GM12878 (cell line): ENCODE measurements at regions not wholly inside any gene's neighbourhood (a gene's known extent, or its start where the extent isn't known, plus 50 kb on each side); places are given as distances from the start of the nearest gene placed in this dataset.
A peak's percentile ranks its signal among the peaks of the same experiment; 100 is the strongest.

Source experiments
- ATAC-seq: fragments of 200-7000 bp; cut with Tn5 transposase; 3 replicates; pipeline ENCODE4 v1.9.1; 2020; ENCODE audit warnings: mild to moderate bottlenecking, moderate library complexity
- BruUV-seq: library from RNA; stranded (reverse); fragments of 400-500 nt; replicated peaks from 2 replicates; lab custom pipeline; 2021; lab: Mats Ljungman, UMichigan
- CTCF ChIA-PET: fragments of 300-600 bp; sonication (Branson Sonifier 250); formaldehyde crosslinking; extraction: SDS; loops from one replicate; lab custom pipeline; 2021; ENCODE audit warnings: inconsistent platforms; lab: Yijun Ruan, JAX
- POLR2A ChIA-PET: fragments of 350-600 bp; formaldehyde crosslinking; extraction: SDS; loops from one replicate; lab custom pipeline; 2021; ENCODE audit warnings: inconsistent platforms; lab: Charles Lee
- RAD21 ChIA-PET: fragments of 300-600 bp; sonication (Branson Sonifier 250); formaldehyde crosslinking; loops from one replicate; lab custom pipeline; 2023; ENCODE audit warnings: antibody characterized with exemption; ENCODE audit not compliant: unreplicated experiment; lab: Charles Lee
- SMC1A ChIA-PET: fragments of 300-600 bp; sonication (Branson Sonifier 250); formaldehyde crosslinking; loops from one replicate; lab custom pipeline; 2023; ENCODE audit not compliant: unreplicated experiment, uncharacterized antibody; lab: Charles Lee
- DNase-seq: peaks from one replicate; pipeline ENCODE4 v3.0.0-alpha.2; 2011; ENCODE audit warnings: low read depth, low spot score
- FAIRE-seq: peaks from 3 replicates; lab custom pipeline; 2011; peaks lifted over from hg19 to GRCh38; lab: Jason Lieb, UNC
- H2AFZ ChIP-seq: 2 replicates; pipeline ENCODE4 v1.6.0; 2011; ENCODE audit warnings: low read depth, low read length, control low read depth; ENCODE audit not compliant: control insufficient read depth
- H3K27ac ChIP-seq: 2 replicates; pipeline ENCODE4 v1.5.1; 2011; ENCODE audit warnings: control low read depth; ENCODE audit not compliant: control insufficient read depth, insufficient read depth
- H3K27me3 ChIP-seq, 2 experiments: replicated peaks in 1 of 2; 2 replicates each; pipeline versions ENCODE4 v1.6.0 to v1.6.1; 2011; ENCODE audit warnings: low read length in 1 of 2; ENCODE audit not compliant: control insufficient read depth in 2 of 2, insufficient read depth in 2 of 2
- H3K36me3 ChIP-seq, 2 experiments: 2 replicates each; pipeline ENCODE4 v1.5.1; 2011; ENCODE audit warnings: low read length in 1 of 2; ENCODE audit not compliant: control insufficient read depth in 2 of 2, insufficient read depth in 2 of 2
- H3K4me1 ChIP-seq: 2 replicates; pipeline ENCODE4 v1.6.1; 2011; ENCODE audit warnings: mild to moderate bottlenecking, low read length, moderate library complexity, mixed read lengths; ENCODE audit not compliant: control insufficient read depth, insufficient read depth
- H3K4me2 ChIP-seq: 2 replicates; pipeline ENCODE4 v1.6.0; 2011; ENCODE audit warnings: control low read depth; ENCODE audit not compliant: control insufficient read depth, insufficient read depth
- H3K4me3 ChIP-seq: fragments of 200-600 bp; sonication (generic); 2 replicates; pipeline ENCODE4 v1.5.1; 2016
- H3K79me2 ChIP-seq: 2 replicates; pipeline ENCODE4 v1.6.0; 2011; ENCODE audit warnings: low read length; ENCODE audit not compliant: control insufficient read depth, insufficient read depth
- H3K9ac ChIP-seq: 2 replicates; pipeline ENCODE4 v1.8.0; 2011; ENCODE audit warnings: low read length, control low read depth, mixed read lengths; ENCODE audit not compliant: control insufficient read depth, insufficient read depth
- H3K9me3 ChIP-seq: replicated peaks from 3 replicates; pipeline ENCODE4 v1.5.1; 2011; ENCODE audit warnings: mild to moderate bottlenecking, low read length; ENCODE audit not compliant: control insufficient read depth, insufficient read depth
- H4K20me1 ChIP-seq: 2 replicates; pipeline ENCODE4 v1.6.0; 2011; ENCODE audit not compliant: control insufficient read depth, insufficient read depth
- CBFB ChIP-seq: IDR thresholded peaks from 2 replicates; pipeline ENCODE4 v1.6.1; 2016; ENCODE audit warnings: antibody characterized with exemption, low read depth
- CTCF ChIP-seq, 3 experiments: IDR thresholded peaks in 2 of 3; conservative IDR thresholded peaks in 1 of 3; 2 replicates each; pipeline ENCODE4 v1.5.1; 2011; ENCODE audit warnings: low read depth in 3 of 3, low read length in 3 of 3, mild to moderate bottlenecking in 3 of 3, control low read depth in 2 of 3, moderate library complexity in 2 of 3, inconsistent platforms in 1 of 3, mixed read lengths in 1 of 3; ENCODE audit not compliant: control insufficient read depth in 2 of 3, insufficient read depth in 1 of 3; ENCODE audit errors: extremely low read depth in 1 of 3
- HDGF ChIP-seq: fragments of 450-650 bp; IDR thresholded peaks from 2 replicates; pipeline ENCODE4 v1.6.1; 2016; ENCODE audit warnings: antibody characterized with exemption
- IRF5 ChIP-seq: fragments of 450-650 bp; IDR thresholded peaks from 2 replicates; pipeline ENCODE4 v1.6.1; 2017; ENCODE audit warnings: borderline replicate concordance
- NR2C1 ChIP-seq: fragments of 450-650 bp; IDR thresholded peaks from 2 replicates; pipeline ENCODE4 v1.6.1; 2017; ENCODE audit warnings: antibody characterized with exemption, mild to moderate bottlenecking, moderate library complexity
- in situ Hi-C: fragments of 300-500 bp; cut with MboI; formaldehyde crosslinking; loops from 9 replicates; pipeline ENCODE4 v1.14.3; 2018; ENCODE audit warnings: mixed read lengths
- intact Hi-C: fragments of 100-400 bp; cut with micrococcal nuclease; formaldehyde crosslinking; loops from one replicate; pipeline ENCODE4 v1.14.2; 2022; ENCODE audit not compliant: unreplicated experiment

DNA sequence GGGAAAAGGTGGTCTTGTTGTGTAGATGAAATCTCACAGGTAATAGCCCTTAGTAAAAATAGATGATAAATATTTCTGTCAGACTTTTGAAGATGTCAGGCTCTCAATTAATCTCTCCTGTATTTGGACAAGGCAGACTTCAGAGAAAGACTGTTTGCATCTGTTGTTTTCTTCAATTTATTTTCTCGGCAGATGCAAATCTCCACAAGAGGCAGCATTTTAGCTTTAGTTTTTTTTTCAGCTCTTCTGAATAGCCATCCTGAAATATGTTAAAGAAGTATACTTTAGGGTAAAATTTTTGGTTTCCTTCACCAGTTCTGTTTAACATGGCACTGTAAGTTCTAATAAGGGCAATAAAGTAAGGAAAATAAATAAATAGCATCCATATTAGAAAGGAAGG, 685.1 kb downstream of the SI start (continued):
- no peak for TF ChIP-seq IRF5
- no peak for TF ChIP-seq NR2C1

DNA sequence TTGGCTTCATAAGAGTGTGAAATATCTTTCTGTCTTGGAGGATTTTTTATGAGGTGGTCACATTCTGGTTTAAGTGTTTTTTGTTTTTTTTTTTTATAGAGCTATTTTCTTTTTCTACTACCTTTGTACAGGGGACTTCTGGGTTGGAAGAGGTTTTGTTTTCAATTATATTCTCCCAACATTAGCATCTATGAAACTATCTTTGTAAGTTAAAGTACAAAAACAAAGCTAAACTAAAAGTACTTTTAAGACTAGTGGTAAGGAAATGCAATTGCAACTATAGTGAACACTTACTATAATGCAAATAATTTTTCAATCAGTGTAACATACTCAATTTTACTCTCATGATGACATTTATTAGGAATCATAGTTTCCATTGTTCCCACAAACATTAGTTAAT, 688.2 kb downstream of the SI start:
- intact Hi-C loops = no loop called here

More for the DNA sequence above, 688.2 kb downstream of the SI start:
- H4K20me1 ChIP-seq = no peaks in the 10 kb centered on the region
- ChIA-PET SMC1A (no interaction called here), RAD21 (no interaction called here), POLR2A (no interaction called here), CTCF (interaction anchor here (0.7 kb wide), 1 partner anchor 176 kb away, joined by 3 read pairs; no protein-coding TSS in a partner anchor)
- ATAC-seq (peak; percentile 50; the same call in 2 of the 3 replicates), FAIRE-seq (no peak), DNase-seq (no peak)
- no TSS peak for BruUV-seq
- no peaks in the 10 kb centered on the region for H3K27me3 ChIP-seq
- no peak overlapping the region for H3K4me2 ChIP-seq
- TF ChIP-seq CBFB (no peak), HDGF (no peak), CTCF (IDR thresholded peaks at IDR 0.05 in 2 of 3, conservative IDR thresholded peaks at IDR 0.05 in 1 of 3; ENCODE audit: control insufficient read depth in 2 of 3, extremely low read depth in 1 of 3, insufficient read depth in 1 of 3, low read depth in 3 of 3, low read length in 3 of 3) (peak in 1 of 3 experiments; percentile 25; a peak in 1 of 6 replicates)
- in situ Hi-C loops = no loop called here
- H3K79me2 ChIP-seq = no peaks in the 10 kb centered on the region
- no peak overlapping the region for H3K4me3 ChIP-seq
- H3K9ac ChIP-seq = no peak overlapping the region
- H3K9me3 ChIP-seq = no peaks in the 10 kb centered on the region
- no peak overlapping the region for H3K27ac ChIP-seq
- no peak overlapping the region for H2AFZ ChIP-seq
- H3K4me1 ChIP-seq = no peaks in the 10 kb centered on the region
- no peaks in the 10 kb centered on the region for H3K36me3 ChIP-seq
